ENCODE measurements at regions not wholly inside any gene's neighbourhood (a gene's known extent, or its start where the extent isn't known, plus 50 kb on each side); places are given as distances from the start of the nearest gene placed in this dataset.

GRCh38 chr6:117075218-117075617 lies 190.1 kb upstream of the VGLL2 start:
- DNase-seq (ENCODE audit: insufficient read length, low spot score) (no peak), FAIRE-seq (no peak)
- TF ChIP-seq POLR2AphosphoS5 (IDR thresholded peaks at IDR 0.05; ENCODE audit: low read depth, low read length) (no peak), TAF1 (IDR thresholded peaks at IDR 0.05; ENCODE audit: low read depth, low read length) (no peak)

- no peak for TF ChIP-seq TAF1 (IDR thresholded peaks at IDR 0.05; ENCODE audit: low read depth, low read length)
- TF ChIP-seq POLR2A (IDR thresholded peaks at IDR 0.05; ENCODE audit: low read depth, low read length): no peak
- TF ChIP-seq POU2F2 (IDR thresholded peaks at IDR 0.05; ENCODE audit: low read depth, low read length): no peak
- TF ChIP-seq POLR2AphosphoS5 (IDR thresholded peaks at IDR 0.05; ENCODE audit: low read depth, low read length): no peak
- TF ChIP-seq PAX5 (IDR thresholded peaks at IDR 0.05; ENCODE audit: insufficient read depth, low read length, severe bottlenecking): no peak
- TF ChIP-seq SPI1 (IDR thresholded peaks at IDR 0.05; ENCODE audit: low read depth, low read length): no peak
- no peak for FAIRE-seq
- no peak for DNase-seq (ENCODE audit: insufficient read length, low spot score)
These were observed 189.3 kb upstream of the VGLL2 start for GRCh38 chr6:117076076-117076475.

- TF ChIP-seq POLR2AphosphoS5 (IDR thresholded peaks at IDR 0.05; ENCODE audit: low read depth, low read length): no peak
- no peak for TF ChIP-seq PAX5 (IDR thresholded peaks at IDR 0.05; ENCODE audit: insufficient read depth, low read length, severe bottlenecking)
- no peak for TF ChIP-seq SPI1 (IDR thresholded peaks at IDR 0.05; ENCODE audit: low read depth, low read length)
- TF ChIP-seq POLR2A (IDR thresholded peaks at IDR 0.05; ENCODE audit: low read depth, low read length): no peak
- no peak for TF ChIP-seq POU2F2 (IDR thresholded peaks at IDR 0.05; ENCODE audit: low read depth, low read length)
- TF ChIP-seq TAF1 (IDR thresholded peaks at IDR 0.05; ENCODE audit: low read depth, low read length): no peak
- DNase-seq (ENCODE audit: insufficient read length, low spot score) (no peak), FAIRE-seq (no peak)
These were observed 188.1 kb upstream of the VGLL2 start for GRCh38 chr6:117077300-117077699.

GRCh38 chr6:117078624-117079023 lies 186.7 kb upstream of the VGLL2 start:
- no peak for DNase-seq (ENCODE audit: insufficient read length, low spot score)
- no peak for FAIRE-seq
- TF ChIP-seq POLR2AphosphoS5 (IDR thresholded peaks at IDR 0.05; ENCODE audit: low read depth, low read length): no peak
- TF ChIP-seq POLR2A (IDR thresholded peaks at IDR 0.05; ENCODE audit: low read depth, low read length): no peak
- TF ChIP-seq PAX5 (IDR thresholded peaks at IDR 0.05; ENCODE audit: insufficient read depth, low read length, severe bottlenecking): no peak
- TF ChIP-seq POU2F2 (IDR thresholded peaks at IDR 0.05; ENCODE audit: low read depth, low read length): no peak
- no peak for TF ChIP-seq SPI1 (IDR thresholded peaks at IDR 0.05; ENCODE audit: low read depth, low read length)
- TF ChIP-seq TAF1 (IDR thresholded peaks at IDR 0.05; ENCODE audit: low read depth, low read length): no peak

GRCh38 chr6:117079951-117080350 lies 185.4 kb upstream of the VGLL2 start:
- TF ChIP-seq POU2F2 (IDR thresholded peaks at IDR 0.05; ENCODE audit: low read depth, low read length) (no peak), SPI1 (IDR thresholded peaks at IDR 0.05; ENCODE audit: low read depth, low read length) (no peak), POLR2A (IDR thresholded peaks at IDR 0.05; ENCODE audit: low read depth, low read length) (no peak), POLR2AphosphoS5 (IDR thresholded peaks at IDR 0.05; ENCODE audit: low read depth, low read length) (no peak)
- DNase-seq (ENCODE audit: insufficient read length, low spot score) (no peak), FAIRE-seq (no peak)

GRCh38 chr6:117089604-117090003 lies 175.8 kb upstream of the VGLL2 start:
- TF ChIP-seq PAX5 (IDR thresholded peaks at IDR 0.05; ENCODE audit: insufficient read depth, low read length, severe bottlenecking) (no peak), POLR2A (IDR thresholded peaks at IDR 0.05; ENCODE audit: low read depth, low read length) (no peak), POLR2AphosphoS5 (IDR thresholded peaks at IDR 0.05; ENCODE audit: low read depth, low read length) (no peak), TAF1 (IDR thresholded peaks at IDR 0.05; ENCODE audit: low read depth, low read length) (no peak), SPI1 (IDR thresholded peaks at IDR 0.05; ENCODE audit: low read depth, low read length) (no peak), POU2F2 (IDR thresholded peaks at IDR 0.05; ENCODE audit: low read depth, low read length) (no peak)
- FAIRE-seq (no peak), DNase-seq (ENCODE audit: insufficient read length, low spot score) (no peak)

- DNase-seq (ENCODE audit: insufficient read length, low spot score) (no peak), FAIRE-seq (no peak)
- TF ChIP-seq POLR2A (IDR thresholded peaks at IDR 0.05; ENCODE audit: low read depth, low read length): no peak
- no peak for TF ChIP-seq TAF1 (IDR thresholded peaks at IDR 0.05; ENCODE audit: low read depth, low read length)
- no peak for TF ChIP-seq POU2F2 (IDR thresholded peaks at IDR 0.05; ENCODE audit: low read depth, low read length)
These were observed 155.2 kb upstream of the VGLL2 start for GRCh38 chr6:117110146-117110545.

GRCh38 chr6:117110737-117111136 lies 154.6 kb upstream of the VGLL2 start:
- no peak for DNase-seq (ENCODE audit: insufficient read length, low spot score)
- FAIRE-seq: no peak
- TF ChIP-seq POU2F2 (IDR thresholded peaks at IDR 0.05; ENCODE audit: low read depth, low read length) (no peak), POLR2AphosphoS5 (IDR thresholded peaks at IDR 0.05; ENCODE audit: low read depth, low read length) (no peak), PAX5 (IDR thresholded peaks at IDR 0.05; ENCODE audit: insufficient read depth, low read length, severe bottlenecking) (no peak), SPI1 (IDR thresholded peaks at IDR 0.05; ENCODE audit: low read depth, low read length) (no peak), TAF1 (IDR thresholded peaks at IDR 0.05; ENCODE audit: low read depth, low read length) (no peak), POLR2A (IDR thresholded peaks at IDR 0.05; ENCODE audit: low read depth, low read length) (no peak)

- FAIRE-seq (no peak), DNase-seq (ENCODE audit: insufficient read length, low spot score) (no peak)
- no peak for TF ChIP-seq POLR2A (IDR thresholded peaks at IDR 0.05; ENCODE audit: low read depth, low read length)
- no peak for TF ChIP-seq PAX5 (IDR thresholded peaks at IDR 0.05; ENCODE audit: insufficient read depth, low read length, severe bottlenecking)
- TF ChIP-seq TAF1 (IDR thresholded peaks at IDR 0.05; ENCODE audit: low read depth, low read length): no peak
- TF ChIP-seq POU2F2 (IDR thresholded peaks at IDR 0.05; ENCODE audit: low read depth, low read length): no peak
- no peak for TF ChIP-seq POLR2AphosphoS5 (IDR thresholded peaks at IDR 0.05; ENCODE audit: low read depth, low read length)
- no peak for TF ChIP-seq SPI1 (IDR thresholded peaks at IDR 0.05; ENCODE audit: low read depth, low read length)
These were observed 147.7 kb upstream of the VGLL2 start for GRCh38 chr6:117117652-117118051.

GRCh38 chr6:117118490-117118889 lies 146.9 kb upstream of the VGLL2 start:
- no peak for FAIRE-seq
- no peak for TF ChIP-seq POU2F2 (IDR thresholded peaks at IDR 0.05; ENCODE audit: low read depth, low read length)
- no peak for TF ChIP-seq TAF1 (IDR thresholded peaks at IDR 0.05; ENCODE audit: low read depth, low read length)
- TF ChIP-seq POLR2A (IDR thresholded peaks at IDR 0.05; ENCODE audit: low read depth, low read length): no peak
- TF ChIP-seq SPI1 (IDR thresholded peaks at IDR 0.05; ENCODE audit: low read depth, low read length): peak; percentile 52; the same call in 1 of the 2 replicates
- TF ChIP-seq POLR2AphosphoS5 (IDR thresholded peaks at IDR 0.05; ENCODE audit: low read depth, low read length): no peak
- TF ChIP-seq PAX5 (IDR thresholded peaks at IDR 0.05; ENCODE audit: insufficient read depth, low read length, severe bottlenecking): no peak
- DNase-seq (ENCODE audit: insufficient read length, low spot score): no peak

All from GM12891 (cell line).